Neuronal stem cell (in vitro differentiated cells): ENCODE measurements at regions not wholly inside any gene's neighbourhood (a gene's known extent, or its start where the extent isn't known, plus 50 kb on each side); places are given as distances from the start of the nearest gene placed in this dataset.

Source experiments
- DNase-seq: peaks from one replicate; pipeline ENCODE4 v3.0.0-alpha.2; 2013; ENCODE audit warnings: low spot score
- H2AFZ ChIP-seq: one replicate; pipeline ENCODE4 v1.6.1; 2013; ENCODE audit warnings: mild to moderate bottlenecking, low read length, inconsistent platforms
- H2AK5ac ChIP-seq: 2 replicates; pipeline ENCODE4 v1.6.1; 2013; ENCODE audit warnings: low read depth, mild to moderate bottlenecking, inconsistent platforms, low read length, moderate library complexity, mixed read lengths
- H2BK120ac ChIP-seq: 2 replicates; pipeline ENCODE4 v1.6.1; 2013; ENCODE audit warnings: low read depth, mild to moderate bottlenecking, inconsistent platforms, low read length, moderate library complexity, mixed read lengths
- H2BK12ac ChIP-seq: one replicate; pipeline ENCODE4 v1.6.1; 2013; ENCODE audit warnings: low read length, inconsistent platforms
- H2BK15ac ChIP-seq: 2 replicates; pipeline ENCODE4 v1.6.1; 2013; ENCODE audit warnings: mild to moderate bottlenecking, low read length, inconsistent platforms, mixed read lengths
- H2BK5ac ChIP-seq: one replicate; pipeline ENCODE4 v1.6.1; 2013; ENCODE audit warnings: inconsistent platforms, mild to moderate bottlenecking, low read length, moderate library complexity
- H3K14ac ChIP-seq: one replicate; pipeline ENCODE4 v1.6.1; 2013; ENCODE audit warnings: low read length, inconsistent platforms
- H3K18ac ChIP-seq: 2 replicates; pipeline ENCODE4 v1.6.1; 2013; ENCODE audit warnings: low read length, inconsistent platforms
- H3K23ac ChIP-seq: 2 replicates; pipeline ENCODE4 v1.6.1; 2013; ENCODE audit warnings: low read depth, mild to moderate bottlenecking, mixed read lengths, low read length, inconsistent platforms; ENCODE audit not compliant: poor library complexity
- H3K27ac ChIP-seq: replicated peaks from 3 replicates; pipeline ENCODE4 v1.5.1; 2013; ENCODE audit warnings: low read length, inconsistent platforms
- H3K27me3 ChIP-seq, 3 experiments: 2 replicates each; pipeline ENCODE4 v1.6.1; 2013; ENCODE audit warnings: low read length in 3 of 3, mild to moderate bottlenecking in 2 of 3, inconsistent platforms in 1 of 3, low read depth in 1 of 3, mixed read lengths in 1 of 3, moderate library complexity in 1 of 3; ENCODE audit not compliant: control insufficient read depth in 3 of 3, insufficient read depth in 3 of 3
- H3K36me3 ChIP-seq, 2 donors: replicated peaks in 1 of 2; 2 replicates each; pipeline ENCODE4 v1.6.1; 2013; ENCODE audit warnings: low read length in 2 of 2; ENCODE audit not compliant: control insufficient read depth in 2 of 2, insufficient read depth in 2 of 2
- H3K4ac ChIP-seq: 2 replicates; pipeline ENCODE4 v1.6.1; 2013; ENCODE audit warnings: inconsistent platforms, mild to moderate bottlenecking, low read length, moderate library complexity
- H3K4me1 ChIP-seq, 2 donors: 1 replicate in 1 of 2; 2 replicates in 1 of 2; pipeline ENCODE4 v1.6.1; 2013; ENCODE audit warnings: low read length in 2 of 2, low read depth in 1 of 2; ENCODE audit not compliant: control insufficient read depth in 2 of 2, insufficient read depth in 1 of 2
- H3K4me2 ChIP-seq: one replicate; pipeline ENCODE4 v1.6.1; 2013; ENCODE audit warnings: mild to moderate bottlenecking, low read length, inconsistent platforms; ENCODE audit not compliant: insufficient read depth, poor library complexity, severe bottlenecking
- H3K4me3 ChIP-seq, 2 donors: 2 replicates each; pipeline ENCODE4 v1.5.1; 2013; ENCODE audit warnings: low read length in 2 of 2, mild to moderate bottlenecking in 2 of 2, inconsistent platforms in 1 of 2, moderate library complexity in 1 of 2
- H3K79me1 ChIP-seq: one replicate; pipeline ENCODE4 v1.6.1; 2013; ENCODE audit warnings: low read depth, mild to moderate bottlenecking, inconsistent platforms, low read length, moderate library complexity
- H3K9ac ChIP-seq: one replicate; pipeline ENCODE4 v1.6.1; 2013; ENCODE audit warnings: mild to moderate bottlenecking, low read depth, low read length, inconsistent platforms; ENCODE audit not compliant: poor library complexity
- H3K9me3 ChIP-seq, 2 donors: replicated peaks in 1 of 2; 2 replicates each; pipeline versions ENCODE3 to v1.6.1; 2013; ENCODE audit warnings: low read length in 2 of 2, mild to moderate bottlenecking in 2 of 2, inconsistent platforms in 1 of 2, low read depth in 1 of 2, mixed read lengths in 1 of 2, moderate library complexity in 1 of 2; ENCODE audit not compliant: control insufficient read depth in 2 of 2, insufficient read depth in 1 of 2
- H4K8ac ChIP-seq: one replicate; pipeline ENCODE4 v1.6.1; 2013; ENCODE audit warnings: low read depth, mild to moderate bottlenecking, inconsistent platforms, low read length, moderate library complexity
- H4K91ac ChIP-seq: one replicate; pipeline ENCODE4 v1.6.1; 2013; ENCODE audit warnings: low read length, low read depth, mild to moderate bottlenecking, inconsistent platforms; ENCODE audit not compliant: poor library complexity
- WGBS, 2 donors: extraction: QIAGEN DNeasy Blood & Tissue Kit; methylation state at CpG; one replicate each; pipeline ENCODE4 v1.1.7; 2013; ENCODE audit warnings: missing lambda C conversion rate in 2 of 2, mixed read lengths in 1 of 2; ENCODE audit not compliant: insufficient read length in 2 of 2, insufficient replicate concordance in 1 of 2; ENCODE audit errors: extremely low coverage in 2 of 2; 5-methylcytosine and 5-hydroxymethylcytosine counted together

DNA sequence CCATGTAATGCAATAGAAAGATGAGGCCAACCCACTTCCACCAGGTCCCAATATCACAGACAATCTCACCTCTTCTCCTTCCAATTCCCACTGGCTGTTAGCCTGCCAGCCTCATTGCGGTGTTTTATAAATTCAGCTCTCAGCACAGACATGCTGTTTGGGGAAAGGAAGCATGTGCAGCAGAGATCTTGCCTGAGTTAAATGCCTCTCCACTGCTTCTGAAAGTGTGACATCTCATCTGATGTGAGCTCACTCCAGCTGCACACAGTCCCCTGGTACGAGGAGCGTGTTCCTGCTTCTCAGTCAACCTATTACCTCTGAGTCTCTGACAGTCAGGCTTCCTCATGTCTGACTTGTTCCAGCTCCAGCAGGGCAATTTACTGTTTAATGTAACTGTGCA is 122.7 kb upstream of the GUCY1A2 start:
- Histone ChIP-seq H2AK5ac (no peak overlapping the region), H3K36me3 (no peaks in the 10 kb centered on the region), H3K23ac (no peak overlapping the region), H2BK5ac (no peak overlapping the region), H3K27ac (no peak overlapping the region), H2AFZ (no peak overlapping the region), H2BK12ac (no peak overlapping the region), H3K4ac (no peak overlapping the region), H4K8ac (no peak overlapping the region), H3K4me3 (no peak overlapping the region), H4K91ac (no peak overlapping the region), H3K14ac (no peak overlapping the region), H3K18ac (no peak overlapping the region), H3K4me1 (no peaks in the 10 kb centered on the region), H2BK120ac (no peak overlapping the region), H3K79me1 (no peaks in the 10 kb centered on the region), H3K9ac (no peak overlapping the region), H3K4me2 (no peak overlapping the region), H3K27me3 (no peaks in the 10 kb centered on the region), H2BK15ac (no peak overlapping the region), H3K9me3 (no peaks in the 10 kb centered on the region)
- no peak for DNase-seq
- no CpG with 5 or more reads among the region's 3 CpGs for WGBS, 2 donors

GRCh38 chr11:107139396-107139795 is 121.1 kb upstream of the GUCY1A2 start:
- H3K4me2 ChIP-seq, result no peak overlapping the region
- no peak overlapping the region for H3K27ac ChIP-seq
- no peak overlapping the region for H3K9ac ChIP-seq
- WGBS, 2 donors, result no CpG with 5 or more reads among the region's 4 CpGs
- H3K4me3 ChIP-seq, result no peak overlapping the region
- no peak for DNase-seq
- no peak overlapping the region for H4K91ac ChIP-seq
- no peaks in the 10 kb centered on the region for H3K4me1 ChIP-seq
- no peak overlapping the region for H3K18ac ChIP-seq
- no peak overlapping the region for H2BK120ac ChIP-seq
- no peak overlapping the region for H2AFZ ChIP-seq
- no peak overlapping the region for H3K4ac ChIP-seq
- H4K8ac ChIP-seq, result no peak overlapping the region
- H2BK5ac ChIP-seq, result no peak overlapping the region
- no peak overlapping the region for H2BK12ac ChIP-seq
- H2BK15ac ChIP-seq, result no peak overlapping the region
- H3K14ac ChIP-seq, result no peak overlapping the region
- H3K79me1 ChIP-seq, result no peaks in the 10 kb centered on the region
- H3K9me3 ChIP-seq, result no peaks in the 10 kb centered on the region
- no peak overlapping the region for H3K23ac ChIP-seq
- no peak overlapping the region for H2AK5ac ChIP-seq
- H3K36me3 ChIP-seq, result no peaks in the 10 kb centered on the region
- no peaks in the 10 kb centered on the region for H3K27me3 ChIP-seq

- H4K8ac ChIP-seq, result no peak overlapping the region
- no peak overlapping the region for H3K14ac ChIP-seq
- H3K79me1 ChIP-seq, result no peaks in the 10 kb centered on the region
- no peak overlapping the region for H3K27ac ChIP-seq
- H2AK5ac ChIP-seq, result no peak overlapping the region
- no peak overlapping the region for H3K9ac ChIP-seq
- no peak overlapping the region for H2BK5ac ChIP-seq
- H3K27me3 ChIP-seq, result no peaks in the 10 kb centered on the region
- H2AFZ ChIP-seq, result no peak overlapping the region
- no peak overlapping the region for H2BK15ac ChIP-seq
- H3K4me2 ChIP-seq, result no peak overlapping the region
- no peaks in the 10 kb centered on the region for H3K9me3 ChIP-seq
- H2BK12ac ChIP-seq, result no peak overlapping the region
- no peak overlapping the region for H2BK120ac ChIP-seq
- no peaks in the 10 kb centered on the region for H3K36me3 ChIP-seq
- no peak overlapping the region for H3K23ac ChIP-seq
- no peak overlapping the region for H3K4me3 ChIP-seq
- no peak overlapping the region for H3K4ac ChIP-seq
- H3K4me1 ChIP-seq, result no peaks in the 10 kb centered on the region
- DNase-seq, result no peak
- no peak overlapping the region for H3K18ac ChIP-seq
- WGBS, 2 donors, result no CpG with 5 or more reads among the region's 2 CpGs
- H4K91ac ChIP-seq, result no peak overlapping the region
Observed at GRCh38 chr11:107136892-107137291, 118.6 kb upstream of the GUCY1A2 start.

DNA sequence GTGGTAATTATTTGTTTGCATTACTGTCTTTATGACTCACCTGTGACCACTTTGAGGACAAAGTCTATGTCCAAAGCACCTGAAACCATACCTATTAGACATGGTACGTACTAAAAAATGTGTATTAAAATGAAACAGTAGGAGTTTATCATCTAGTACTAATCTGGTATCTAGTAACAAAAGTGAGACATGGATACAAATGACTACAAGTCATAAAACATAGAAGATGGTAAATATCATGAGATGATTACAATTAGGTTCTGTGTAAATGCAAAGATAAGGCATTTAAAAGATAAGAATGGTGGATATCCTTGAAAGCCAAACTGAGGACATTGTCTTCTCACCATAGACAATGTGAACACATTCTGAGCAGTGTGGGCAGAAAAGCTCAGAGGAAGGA is 113.5 kb upstream of the GUCY1A2 start:
- Histone ChIP-seq H2BK15ac (no peak overlapping the region), H2AK5ac (no peak overlapping the region), H2BK5ac (no peak overlapping the region), H4K8ac (no peak overlapping the region), H3K4ac (no peak overlapping the region), H3K9ac (no peak overlapping the region), H4K91ac (no peak overlapping the region), H3K4me3 (no peak overlapping the region), H3K4me1 (no peaks in the 10 kb centered on the region), H2AFZ (no peak overlapping the region), H3K14ac (no peak overlapping the region), H3K4me2 (no peak overlapping the region), H3K27me3 (no peaks in the 10 kb centered on the region), H3K36me3 (no peaks in the 10 kb centered on the region), H3K9me3 (no peaks in the 10 kb centered on the region), H2BK12ac (no peak overlapping the region), H3K18ac (no peak overlapping the region), H3K79me1 (no peaks in the 10 kb centered on the region), H2BK120ac (no peak overlapping the region), H3K27ac (no peak overlapping the region), H3K23ac (no peak overlapping the region)
- whole genome bisulfite sequencing, 2 donors, result no CpG with 5 or more reads among the region's 1 CpG
- DNase-seq, result no peak
